Ishikawa (cell line): ENCODE measurements at regions not wholly inside any gene's neighbourhood (a gene's known extent, or its start where the extent isn't known, plus 50 kb on each side); places are given as distances from the start of the nearest gene placed in this dataset.

Source experiments
- CEBPB ChIP-seq: IDR thresholded peaks from 2 replicates; pipeline ENCODE4 v1.6.1; 2012
- CREB1 ChIP-seq: IDR thresholded peaks from 2 replicates; pipeline ENCODE4 v1.6.1; 2012; ENCODE audit warnings: low read depth
- EGR1 ChIP-seq: IDR thresholded peaks from 2 replicates; pipeline ENCODE4 v1.6.1; 2012
- EP300 ChIP-seq: IDR thresholded peaks from 2 replicates; pipeline ENCODE4 v1.6.1; 2012; ENCODE audit warnings: borderline replicate concordance
- FOXM1 ChIP-seq: IDR thresholded peaks from 2 replicates; pipeline ENCODE4 v1.6.1; 2012; ENCODE audit warnings: low read depth, borderline replicate concordance
- MAX ChIP-seq: IDR thresholded peaks from 2 replicates; pipeline ENCODE4 v1.6.1; 2012
- NFIC ChIP-seq: IDR thresholded peaks from 2 replicates; pipeline ENCODE4 v1.6.1; 2012
- RAD21 ChIP-seq: IDR thresholded peaks from 2 replicates; pipeline ENCODE4 v1.6.1; 2012; ENCODE audit warnings: low read depth
- REST ChIP-seq: IDR thresholded peaks from 2 replicates; pipeline ENCODE4 v1.6.1; 2012; ENCODE audit warnings: low read depth, mild to moderate bottlenecking
- TAF1 ChIP-seq: IDR thresholded peaks from 2 replicates; pipeline ENCODE4 v1.6.1; 2012; ENCODE audit warnings: low read depth, mild to moderate bottlenecking
- TCF12 ChIP-seq: IDR thresholded peaks from 2 replicates; pipeline ENCODE4 v1.6.1; 2012; ENCODE audit warnings: low read depth
- TEAD4 ChIP-seq: IDR thresholded peaks from 2 replicates; pipeline ENCODE4 v1.6.1; 2012
- USF1 ChIP-seq: IDR thresholded peaks from 2 replicates; pipeline ENCODE4 v1.6.1; 2012
- YY1 ChIP-seq: IDR thresholded peaks from 2 replicates; pipeline ENCODE4 v1.6.1; 2012; ENCODE audit warnings: low read depth
- ZBTB7A ChIP-seq: IDR thresholded peaks from 2 replicates; pipeline ENCODE4 v1.6.1; 2012; ENCODE audit warnings: low read depth

- TF ChIP-seq ZBTB7A (no peak), EP300 (no peak), TAF1 (no peak), TEAD4 (no peak), YY1 (no peak), RAD21 (no peak), EGR1 (no peak), TCF12 (no peak), CEBPB (no peak), CREB1 (no peak), MAX (no peak), REST (no peak), FOXM1 (no peak), USF1 (no peak), NFIC (no peak)
These were observed 58.5 kb upstream of the BOC start for GRCh38 chr3:113152849-113153248.

- TF ChIP-seq EP300 (no peak), CEBPB (no peak), CREB1 (no peak), TCF12 (no peak), REST (no peak), YY1 (no peak), TEAD4 (no peak; the same call in 1 of the 2 replicates), USF1 (no peak), NFIC (no peak)
These were observed 57.8 kb upstream of the BOC start for GRCh38 chr3:113153499-113154107.

GRCh38 chr3:113156816-113157333 lies 54.5 kb upstream of the BOC start:
- TF ChIP-seq FOXM1 (no peak), USF1 (no peak), TCF12 (no peak), TAF1 (no peak), RAD21 (no peak), EP300 (no peak), REST (no peak), MAX (no peak), CEBPB (no peak), NFIC (no peak), YY1 (no peak)

- TF ChIP-seq REST (no peak), CREB1 (no peak)
These were observed 53.8 kb upstream of the BOC start for GRCh38 chr3:113157408-113158030.
